ENCODE measurements at regions not wholly inside any gene's neighbourhood (a gene's known extent, or its start where the extent isn't known, plus 50 kb on each side); places are given as distances from the start of the nearest gene placed in this dataset.
"Not testable (repeated sequence)": the region's sequence is repeated elsewhere in the genome, so short reads cannot be mapped to it uniquely, and the experiment has no call there.

GRCh38 chr6:8655670-8656454 is 220.5 kb upstream of the SLC35B3 start:
- DNase-seq (ENCODE audit: low spot score): no peak
- peak; percentile 49 for ATAC-seq

GRCh38 chr6:8652710-8653109 is 217.4 kb upstream of the SLC35B3 start:
- DNase-seq (ENCODE audit: low spot score) (peak; percentile 55), ATAC-seq (peak; percentile 70)

GRCh38 chr6:8651998-8652397 is 216.7 kb upstream of the SLC35B3 start:
- DNase-seq (ENCODE audit: low spot score): peak; percentile 74
- ATAC-seq: peak; percentile 78

GRCh38 chr6:8645212-8645611 is 209.9 kb upstream of the SLC35B3 start:
- peak; percentile 82 for ATAC-seq
- DNase-seq (ENCODE audit: low spot score): peak; percentile 88

- ATAC-seq: no peak
- no peak for DNase-seq (ENCODE audit: low spot score)
Observed at GRCh38 chr6:8644306-8644705, 209.0 kb upstream of the SLC35B3 start.

GRCh38 chr6:8642854-8643253 is 207.5 kb upstream of the SLC35B3 start:
- ATAC-seq (no peak), DNase-seq (ENCODE audit: low spot score) (no peak)

GRCh38 chr6:8642131-8642530 is 206.8 kb upstream of the SLC35B3 start:
- no peak for ATAC-seq
- DNase-seq (ENCODE audit: low spot score): no peak

GRCh38 chr6:8639928-8640649 is 204.7 kb upstream of the SLC35B3 start:
- ATAC-seq (peak; percentile 86), DNase-seq (ENCODE audit: low spot score) (peak; percentile 73)

- ATAC-seq (peak; percentile 33), DNase-seq (ENCODE audit: low spot score) (no peak)
Observed at GRCh38 chr6:8637896-8638597, 202.7 kb upstream of the SLC35B3 start.

- ATAC-seq: peak; percentile 51
- no peak for DNase-seq (ENCODE audit: low spot score)
Observed at GRCh38 chr6:8633762-8634161, 198.4 kb upstream of the SLC35B3 start.

- ATAC-seq: no peak
- no peak for DNase-seq (ENCODE audit: low spot score)
Observed at GRCh38 chr6:8628736-8629135, 193.4 kb upstream of the SLC35B3 start.

GRCh38 chr6:8628063-8628462 is 192.7 kb upstream of the SLC35B3 start:
- no peak for ATAC-seq
- DNase-seq (ENCODE audit: low spot score): no peak

GRCh38 chr6:8627085-8627861 is 191.9 kb upstream of the SLC35B3 start:
- ATAC-seq: no peak

GRCh38 chr6:8624665-8625064 is 189.3 kb upstream of the SLC35B3 start:
- no peak for ATAC-seq
- no peak for DNase-seq (ENCODE audit: low spot score)

More at GRCh38 chr6:8627085-8627861, 191.9 kb upstream of the SLC35B3 start:
- no peak for DNase-seq (ENCODE audit: low spot score)

GRCh38 chr6:8623441-8623840 is 188.1 kb upstream of the SLC35B3 start:
- ATAC-seq (no peak), DNase-seq (ENCODE audit: low spot score) (no peak)

- no peak for DNase-seq (ENCODE audit: low spot score)
- no peak for ATAC-seq
Observed at GRCh38 chr6:8619853-8620252, 184.5 kb upstream of the SLC35B3 start.

- ATAC-seq; DNase-seq (ENCODE audit: low spot score): not testable (repeated sequence)
Observed at GRCh38 chr6:8619408-8619807, 184.1 kb upstream of the SLC35B3 start.

- ATAC-seq: no peak
- DNase-seq (ENCODE audit: low spot score): no peak
Observed at GRCh38 chr6:8608737-8609136, 173.4 kb upstream of the SLC35B3 start.

- peak; percentile 65 for ATAC-seq
- DNase-seq (ENCODE audit: low spot score): no peak
Observed at GRCh38 chr6:8589941-8590729, 154.8 kb upstream of the SLC35B3 start.

GRCh38 chr6:8588176-8588575 is 152.8 kb upstream of the SLC35B3 start:
- ATAC-seq (no peak), DNase-seq (ENCODE audit: low spot score) (no peak)
